ENCODE measurements at regions not wholly inside any gene's neighbourhood (a gene's known extent, or its start where the extent isn't known, plus 50 kb on each side); places are given as distances from the start of the nearest gene placed in this dataset.
"Not testable (repeated sequence)": the region's sequence is repeated elsewhere in the genome, so short reads cannot be mapped to it uniquely, and the experiment has no call there.

DNA sequence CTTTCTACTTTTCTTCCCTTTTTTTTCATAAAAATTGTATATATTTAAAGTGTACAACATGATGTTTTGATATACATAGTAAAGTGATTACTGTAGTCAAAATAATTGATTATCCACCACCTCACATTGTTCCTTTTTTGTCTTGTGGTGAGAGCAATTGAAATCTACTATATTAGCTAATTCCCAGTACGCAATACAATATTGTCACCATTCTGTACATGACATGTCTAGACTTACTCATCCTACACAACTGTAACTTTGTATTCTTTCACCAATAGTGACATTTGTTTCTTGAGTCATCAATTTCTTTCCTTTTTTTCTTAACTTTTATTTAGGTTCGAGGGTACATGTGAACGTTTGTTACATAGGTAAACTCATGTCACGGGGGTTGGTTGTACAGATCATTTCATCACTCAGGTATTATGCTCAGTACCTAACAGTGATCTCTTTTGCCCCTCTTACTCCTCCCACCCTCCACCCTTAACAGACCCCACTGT is 265.2 kb downstream of the KCNRG start:
- Histone ChIP-seq H3K4me3 (ENCODE audit: low read length) (no peak overlapping the region), H3K9me3 (ENCODE audit: low read depth, low read length) (no peaks in the 10 kb centered on the region), H3K4me1 (ENCODE audit: insufficient read depth, low read length) (peaks cover 24% of the 10 kb centered on the region), H3K27me3 (ENCODE audit: insufficient read depth, low read length) (no peaks in the 10 kb centered on the region)

GRCh38 chr13:50282016-50282415 is 266.8 kb downstream of the KCNRG start:
- H3K27me3 ChIP-seq (ENCODE audit: insufficient read depth, low read length) = no peaks in the 10 kb centered on the region
- H3K4me1 ChIP-seq (ENCODE audit: insufficient read depth, low read length) = peaks cover 30% of the 10 kb centered on the region
- H3K9me3 ChIP-seq (ENCODE audit: low read depth, low read length) = no peaks in the 10 kb centered on the region
- no peak overlapping the region for H3K4me3 ChIP-seq (ENCODE audit: low read length)

GRCh38 chr13:50283017-50283416 is 267.8 kb downstream of the KCNRG start:
- Histone ChIP-seq H3K4me1 (ENCODE audit: insufficient read depth, low read length) (peaks cover 30% of the 10 kb centered on the region), H3K27me3 (ENCODE audit: insufficient read depth, low read length) (no peaks in the 10 kb centered on the region), H3K9me3 (ENCODE audit: low read depth, low read length) (no peaks in the 10 kb centered on the region), H3K4me3 (ENCODE audit: low read length) (no peak overlapping the region)

DNA sequence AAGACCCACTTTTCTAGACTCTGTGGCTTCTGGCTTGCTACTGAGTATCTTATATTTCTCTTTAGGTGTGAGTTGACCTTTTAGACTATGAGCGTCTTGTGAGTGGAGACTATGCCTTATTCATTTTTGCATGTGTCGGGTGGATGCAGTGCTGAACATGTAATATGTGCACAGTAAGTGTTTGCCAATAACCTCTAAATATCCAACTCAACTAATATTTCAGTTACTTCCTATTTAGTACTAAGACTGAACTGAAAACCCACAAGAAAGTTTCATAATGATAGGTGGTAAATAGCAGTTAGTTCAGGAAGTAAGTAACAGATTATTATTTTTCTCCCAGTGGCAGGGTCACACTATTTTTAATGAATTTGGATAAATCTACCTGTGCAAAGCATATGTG is 269.3 kb downstream of the KCNRG start:
- H3K27me3 ChIP-seq (ENCODE audit: insufficient read depth, low read length) = no peaks in the 10 kb centered on the region
- no peaks in the 10 kb centered on the region for H3K9me3 ChIP-seq (ENCODE audit: low read depth, low read length)
- H3K4me1 ChIP-seq (ENCODE audit: insufficient read depth, low read length) = peaks cover 36% of the 10 kb centered on the region
- no peak overlapping the region for H3K4me3 ChIP-seq (ENCODE audit: low read length)

DNA sequence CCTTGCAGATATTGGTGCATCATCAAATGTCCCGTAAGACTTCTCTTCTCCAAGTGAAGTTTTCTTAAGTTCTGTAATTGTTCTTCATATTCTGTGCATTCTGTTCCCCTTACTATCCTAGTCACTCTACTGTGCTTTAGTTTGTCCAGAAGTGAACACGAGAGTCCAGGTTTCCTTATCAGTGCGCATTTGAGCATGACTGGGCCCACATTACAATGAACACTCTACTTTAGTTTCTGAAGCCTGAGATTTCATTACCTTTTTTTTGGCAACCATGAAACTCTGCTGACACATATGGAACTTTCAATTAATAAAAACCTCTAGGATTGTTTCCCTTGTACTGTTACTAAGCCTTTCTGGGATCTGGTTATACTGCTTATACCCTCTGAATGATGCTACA is 270.0 kb downstream of the KCNRG start:
- Histone ChIP-seq H3K27me3 (ENCODE audit: insufficient read depth, low read length) (no peaks in the 10 kb centered on the region), H3K4me3 (ENCODE audit: low read length) (no peak overlapping the region), H3K4me1 (ENCODE audit: insufficient read depth, low read length) (peaks cover 41% of the 10 kb centered on the region), H3K9me3 (ENCODE audit: low read depth, low read length) (no peaks in the 10 kb centered on the region)

DNA sequence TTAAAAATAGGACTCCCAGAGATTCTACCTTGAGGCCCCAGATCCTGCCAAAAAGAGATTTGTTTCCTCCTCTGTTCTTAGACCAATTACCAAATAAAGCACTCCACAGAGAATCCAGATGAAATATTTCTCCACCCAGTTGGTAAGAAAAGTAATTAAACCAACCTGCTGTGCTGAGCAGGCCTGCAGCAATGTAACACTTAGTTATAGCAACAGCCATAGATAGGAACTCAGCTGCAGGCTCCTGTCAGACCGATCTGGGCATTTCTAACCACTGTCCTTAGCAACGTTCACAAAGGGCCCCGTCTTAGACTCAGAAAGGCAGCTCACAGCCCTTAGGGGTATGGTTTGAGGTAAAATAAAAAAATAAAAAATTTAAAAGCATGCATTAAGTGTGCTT is 271.1 kb downstream of the KCNRG start:
- Histone ChIP-seq H3K9me3 (ENCODE audit: low read depth, low read length) (no peaks in the 10 kb centered on the region), H3K4me1 (ENCODE audit: insufficient read depth, low read length) (peaks cover 52% of the 10 kb centered on the region), H3K4me3 (ENCODE audit: low read length) (no peak overlapping the region), H3K27me3 (ENCODE audit: insufficient read depth, low read length) (no peaks in the 10 kb centered on the region)

GRCh38 chr13:50290186-50290585 is 274.9 kb downstream of the KCNRG start:
- Histone ChIP-seq H3K4me1 (ENCODE audit: insufficient read depth, low read length) (peaks cover 39% of the 10 kb centered on the region), H3K4me3 (ENCODE audit: low read length) (no peak overlapping the region), H3K27me3 (ENCODE audit: insufficient read depth, low read length) (no peaks in the 10 kb centered on the region), H3K9me3 (ENCODE audit: low read depth, low read length) (no peaks in the 10 kb centered on the region)

GRCh38 chr13:50291611-50292010 is 276.4 kb downstream of the KCNRG start:
- Histone ChIP-seq H3K4me1 (ENCODE audit: insufficient read depth, low read length) (peaks cover 30% of the 10 kb centered on the region), H3K4me3 (ENCODE audit: low read length) (no peak overlapping the region), H3K9me3 (ENCODE audit: low read depth, low read length) (no peaks in the 10 kb centered on the region), H3K27me3 (ENCODE audit: insufficient read depth, low read length) (no peaks in the 10 kb centered on the region)

- H3K9me3 ChIP-seq (ENCODE audit: low read depth, low read length) = no peaks in the 10 kb centered on the region
- H3K4me1 ChIP-seq (ENCODE audit: insufficient read depth, low read length) = peaks cover 30% of the 10 kb centered on the region
- no peak overlapping the region for H3K4me3 ChIP-seq (ENCODE audit: low read length)
- H3K27me3 ChIP-seq (ENCODE audit: insufficient read depth, low read length) = no peaks in the 10 kb centered on the region
These were observed 276.8 kb downstream of the KCNRG start for GRCh38 chr13:50292081-50292480.

DNA sequence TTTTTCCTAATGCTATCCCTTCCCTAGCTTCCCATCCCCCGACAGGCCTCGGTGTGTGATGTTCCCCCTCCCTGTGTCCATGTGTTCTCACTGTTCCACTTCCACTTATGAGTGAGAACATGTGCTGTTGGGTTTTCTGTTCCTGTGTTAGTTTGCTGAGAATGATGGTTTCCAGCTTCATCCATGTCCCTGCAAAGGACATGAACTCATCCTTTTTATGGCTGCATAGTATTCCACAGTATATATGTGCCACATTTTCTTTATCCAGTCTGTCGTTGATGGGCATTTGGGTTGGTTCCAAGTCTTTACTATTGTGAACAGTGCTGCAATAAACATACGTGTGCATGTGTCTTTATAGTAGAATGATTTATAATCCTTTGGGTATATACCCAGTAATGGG is 279.2 kb downstream of the KCNRG start:
- not testable (repeated sequence) for H3K4me3 ChIP-seq (ENCODE audit: low read length); H3K27me3 ChIP-seq (ENCODE audit: insufficient read depth, low read length); H3K9me3 ChIP-seq (ENCODE audit: low read depth, low read length)
- peaks cover 29% of the 10 kb centered on the region for H3K4me1 ChIP-seq (ENCODE audit: insufficient read depth, low read length)

DNA sequence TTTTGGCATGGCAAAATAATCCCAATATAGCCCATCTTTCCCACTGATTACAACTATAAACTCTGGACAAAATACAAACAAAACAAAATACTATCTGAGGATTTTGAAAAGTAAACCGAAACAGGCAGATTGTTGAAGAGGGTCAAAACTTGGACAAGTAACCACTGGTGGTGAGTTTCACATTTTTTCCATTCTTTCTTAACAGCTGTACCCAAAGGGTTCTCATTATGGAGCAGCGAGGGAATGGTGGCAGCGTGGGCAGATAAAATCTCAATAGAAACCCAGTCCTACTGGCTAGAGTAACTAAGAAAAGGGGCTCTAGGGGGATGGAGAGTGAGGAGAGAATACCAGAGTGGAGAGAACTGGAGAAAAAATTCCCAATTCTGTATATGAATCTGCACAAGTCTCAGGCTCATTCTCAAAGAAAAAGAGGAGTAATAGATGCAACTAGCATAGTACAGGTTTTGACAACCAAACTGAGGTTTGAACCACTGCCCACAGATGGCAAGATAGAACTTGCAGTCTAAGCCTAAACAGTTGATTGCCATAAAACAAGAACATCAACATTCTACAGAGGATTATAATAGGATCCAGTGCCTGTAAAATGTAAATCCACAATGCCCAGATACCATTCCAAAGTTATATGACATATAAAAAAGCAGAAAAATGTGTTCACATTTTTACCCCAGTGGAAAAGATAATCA is 284.5 kb downstream of the KCNRG start:
- H3K9me3 ChIP-seq (ENCODE audit: low read depth, low read length) = no peaks in the 10 kb centered on the region
- no peak overlapping the region for H3K4me3 ChIP-seq (ENCODE audit: low read length)
- peaks cover 5% of the 10 kb centered on the region for H3K4me1 ChIP-seq (ENCODE audit: insufficient read depth, low read length)
- H3K27me3 ChIP-seq (ENCODE audit: insufficient read depth, low read length) = no peaks in the 10 kb centered on the region

DNA sequence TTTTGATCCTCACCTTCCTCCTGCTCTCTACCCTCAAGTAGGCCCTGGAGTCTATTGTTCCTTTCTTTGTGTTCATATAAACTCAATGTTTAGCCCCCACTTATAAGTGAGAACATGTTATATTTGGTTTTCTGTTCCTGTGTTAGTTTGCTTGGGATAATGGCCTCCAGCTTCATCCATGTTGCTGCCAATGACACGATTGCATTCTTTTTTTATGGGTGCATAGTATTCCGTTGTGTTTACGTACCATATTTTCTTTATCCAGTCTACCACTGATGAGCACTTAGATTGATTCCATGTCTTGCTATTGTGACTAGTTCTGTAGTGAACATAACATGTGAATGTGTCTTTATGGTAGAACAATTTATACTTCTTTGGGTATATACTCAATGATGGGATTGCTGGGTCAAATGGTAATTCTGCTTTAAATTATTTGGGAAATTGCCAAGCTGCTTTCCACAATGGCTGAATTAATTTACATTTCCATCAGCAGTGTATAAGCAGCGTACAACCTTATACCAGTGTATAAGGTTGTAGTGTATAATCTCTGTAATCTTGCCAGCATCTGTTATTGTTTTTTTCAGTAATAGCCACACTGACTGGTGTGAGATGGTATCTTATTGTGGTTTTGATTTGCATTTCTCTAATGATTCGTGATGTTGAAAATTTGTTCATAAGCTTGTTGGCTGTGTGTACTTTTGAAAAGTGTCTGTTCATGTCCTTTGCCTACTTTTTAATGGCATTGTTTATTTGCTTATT is 288.9 kb downstream of the KCNRG start:
- Histone ChIP-seq H3K27me3 (ENCODE audit: insufficient read depth, low read length) (no peaks in the 10 kb centered on the region), H3K4me3 (ENCODE audit: low read length) (no peak overlapping the region), H3K4me1 (ENCODE audit: insufficient read depth, low read length) (no peaks in the 10 kb centered on the region), H3K9me3 (ENCODE audit: low read depth, low read length) (no peaks in the 10 kb centered on the region)

DNA sequence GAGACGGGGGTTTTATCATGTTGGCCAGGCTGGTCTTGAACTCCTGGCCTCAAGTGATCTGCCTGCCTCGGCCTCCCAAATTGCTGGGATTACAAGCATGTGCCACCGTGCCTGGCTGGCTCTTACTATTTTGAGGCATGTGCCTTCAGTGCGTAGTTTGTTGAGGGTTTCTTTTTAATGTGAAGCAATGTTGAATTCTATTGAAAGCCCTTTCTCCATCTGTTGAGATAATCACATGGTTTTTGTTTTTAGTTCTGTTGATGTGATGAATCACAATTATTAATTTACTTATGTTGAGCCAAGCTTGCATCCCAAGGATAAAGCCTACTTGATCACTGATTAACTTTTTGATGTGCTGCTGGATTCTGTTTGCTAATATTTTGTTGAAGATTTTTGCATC is 290.9 kb downstream of the KCNRG start:
- Histone ChIP-seq H3K4me1 (ENCODE audit: insufficient read depth, low read length) (peaks cover 8% of the 10 kb centered on the region), H3K4me3 (ENCODE audit: low read length) (no peak overlapping the region), H3K9me3 (ENCODE audit: low read depth, low read length) (no peaks in the 10 kb centered on the region)

GRCh38 chr13:50309318-50309717 is 294.1 kb downstream of the KCNRG start:
- no peaks in the 10 kb centered on the region for H3K27me3 ChIP-seq (ENCODE audit: insufficient read depth, low read length)
- H3K4me1 ChIP-seq (ENCODE audit: insufficient read depth, low read length) = peaks cover 8% of the 10 kb centered on the region
- H3K9me3 ChIP-seq (ENCODE audit: low read depth, low read length) = no peaks in the 10 kb centered on the region
- H3K4me3 ChIP-seq (ENCODE audit: low read length) = no peak overlapping the region

More for the DNA sequence above, 290.9 kb downstream of the KCNRG start:
- H3K27me3 ChIP-seq (ENCODE audit: insufficient read depth, low read length) = no peaks in the 10 kb centered on the region

GRCh38 chr13:50309882-50310594 is 294.8 kb downstream of the KCNRG start:
- H3K4me3 ChIP-seq (ENCODE audit: low read length) = no peak overlapping the region

More at GRCh38 chr13:50309882-50310594, 294.8 kb downstream of the KCNRG start:
- Histone ChIP-seq H3K4me1 (ENCODE audit: insufficient read depth, low read length) (peaks cover 8% of the 10 kb centered on the region), H3K9me3 (ENCODE audit: low read depth, low read length) (no peaks in the 10 kb centered on the region), H3K27me3 (ENCODE audit: insufficient read depth, low read length) (no peaks in the 10 kb centered on the region)

All from mononuclear cell (primary cell).